Hepatocyte (in vitro differentiated cells): ENCODE measurements at regions not wholly inside any gene's neighbourhood (a gene's known extent, or its start where the extent isn't known, plus 50 kb on each side); places are given as distances from the start of the nearest gene placed in this dataset.
A peak's percentile ranks its signal among the peaks of the same experiment; 100 is the strongest.
"Not testable (repeated sequence)": the region's sequence is repeated elsewhere in the genome, so short reads cannot be mapped to it uniquely, and the experiment has no call there.

Experiments used
- DNase-seq: peaks from one replicate; pipeline ENCODE4 v3.0.0-alpha.2; 2016; ENCODE audit warnings: low spot score
- H2AFZ ChIP-seq: fragments of 200-600 bp; sonication (generic); 2 replicates; pipeline ENCODE4 v1.6.0; 2016; ENCODE audit warnings: antibody characterized with exemption, mild to moderate bottlenecking
- H3K27ac ChIP-seq: fragments of 200-600 bp; sonication (generic); 2 replicates; pipeline ENCODE4 v1.5.1; 2016; ENCODE audit warnings: mild to moderate bottlenecking
- H3K27me3 ChIP-seq: fragments of 200-600 bp; sonication (generic); 2 replicates; pipeline ENCODE4 v1.6.1; 2016
- H3K36me3 ChIP-seq: fragments of 200-600 bp; sonication (generic); replicated peaks from 2 replicates; pipeline ENCODE4 v1.5.1; 2016; ENCODE audit warnings: low read depth; ENCODE audit not compliant: insufficient read depth
- H3K4me1 ChIP-seq: fragments of 200-600 bp; sonication (generic); 2 replicates; pipeline ENCODE4 v1.5.1; 2016; ENCODE audit warnings: mild to moderate bottlenecking, moderate library complexity; ENCODE audit not compliant: insufficient read depth
- H3K4me2 ChIP-seq: fragments of 200-600 bp; sonication (generic); 2 replicates; pipeline ENCODE4 v1.6.0; 2016
- H3K4me3 ChIP-seq: fragments of 200-600 bp; sonication (generic); 2 replicates; pipeline ENCODE4 v1.5.1; 2016; ENCODE audit warnings: mild to moderate bottlenecking
- H3K79me2 ChIP-seq: fragments of 200-600 bp; sonication (generic); 2 replicates; pipeline ENCODE4 v1.6.0; 2017; ENCODE audit warnings: mild to moderate bottlenecking
- H3K9me2 ChIP-seq: fragments of 200-600 bp; sonication (generic); replicated peaks from 2 replicates; pipeline ENCODE4 v1.6.0; 2017; ENCODE audit warnings: mild to moderate bottlenecking; ENCODE audit not compliant: insufficient read depth
- H3K9me3 ChIP-seq: fragments of 200-600 bp; sonication (generic); 2 replicates; pipeline ENCODE4 v1.5.1; 2016; ENCODE audit warnings: low read depth, mild to moderate bottlenecking
- H4K20me1 ChIP-seq: fragments of 200-600 bp; sonication (generic); 2 replicates; pipeline ENCODE4 v1.6.0; 2016; ENCODE audit warnings: mild to moderate bottlenecking; ENCODE audit not compliant: insufficient read depth, poor library complexity, severe bottlenecking
- EZH2 ChIP-seq: fragments of 200-600 bp; sonication (generic); IDR thresholded peaks from 2 replicates; pipeline ENCODE4 v1.6.1; 2016; ENCODE audit warnings: antibody characterized with exemption, mild to moderate bottlenecking, borderline replicate concordance
- EZH2phosphoT487 ChIP-seq: fragments of 200-600 bp; sonication (generic); IDR thresholded peaks from one replicate; pipeline ENCODE4 v1.6.1; 2018; ENCODE audit warnings: antibody characterized with exemption, mild to moderate bottlenecking, low read depth, moderate library complexity; ENCODE audit not compliant: unreplicated experiment, severe bottlenecking
- WGBS: methylation state at CpG from one replicate; pipeline ENCODE4 v1.1.6; 2016; ENCODE audit warnings: low lambda C conversion rate; ENCODE audit errors: missing lambda C conversion rate; 5-methylcytosine and 5-hydroxymethylcytosine counted together
- TF ChIP-seq, protein P1 (sequence below): fragments of 200-600 bp; sonication (generic); IDR thresholded peaks from 2 replicates; pipeline ENCODE4 v1.5.1; 2016; ENCODE audit warnings: antibody characterized with exemption, mild to moderate bottlenecking; ENCODE audit not compliant: poor library complexity

- H2AFZ ChIP-seq, H3K36me3 ChIP-seq, H4K20me1 ChIP-seq, H3K4me1 ChIP-seq, H3K27me3 ChIP-seq, DNase-seq, H3K27ac ChIP-seq, H3K9me3 ChIP-seq, H3K79me2 ChIP-seq, H3K9me2 ChIP-seq, H3K4me3 ChIP-seq, H3K4me2 ChIP-seq: not testable (repeated sequence)
- 91% methylated on average over 12 of the region's 13 CpGs for WGBS
These were observed 93.3 kb downstream of the ANKRD30BL start for GRCh38 chr2:132068407-132068806.

- H3K36me3 ChIP-seq, H3K9me2 ChIP-seq, H3K9me3 ChIP-seq, H3K27ac ChIP-seq, H2AFZ ChIP-seq, H3K4me1 ChIP-seq, H3K79me2 ChIP-seq, H3K27me3 ChIP-seq, H3K4me2 ChIP-seq, DNase-seq, H3K4me3 ChIP-seq, H4K20me1 ChIP-seq: not testable (repeated sequence)
- WGBS = 83% methylated on average over 2 of the region's 2 CpGs
These were observed 96.4 kb downstream of the ANKRD30BL start for GRCh38 chr2:132065391-132065790.

- H3K36me3 ChIP-seq, H4K20me1 ChIP-seq, H3K4me1 ChIP-seq, H2AFZ ChIP-seq, H3K27ac ChIP-seq, H3K9me2 ChIP-seq, H3K79me2 ChIP-seq, H3K4me3 ChIP-seq, H3K4me2 ChIP-seq, DNase-seq, H3K9me3 ChIP-seq: not testable (repeated sequence)
- peaks cover 41% of the 10 kb centered on the region for H3K27me3 ChIP-seq
- 53% methylated on average over 5 of the region's 5 CpGs for WGBS
These were observed 122.0 kb downstream of the ANKRD30BL start for GRCh38 chr2:132039609-132040236.

GRCh38 chr2:132038883-132039235 lies 122.9 kb downstream of the ANKRD30BL start:
- H3K79me2 ChIP-seq, H3K36me3 ChIP-seq, H3K9me2 ChIP-seq, H3K4me1 ChIP-seq, DNase-seq, H3K9me3 ChIP-seq, H4K20me1 ChIP-seq, H3K27ac ChIP-seq: not testable (repeated sequence)
- WGBS = 0% methylated on average over 1 of the region's 1 CpG
- Histone ChIP-seq H3K27me3 (peaks cover 41% of the 10 kb centered on the region), H3K4me2 (peak overlapping the region; percentile 97), H2AFZ (peak overlapping the region; percentile 83), H3K4me3 (peak overlapping the region; percentile 64)

GRCh38 chr2:132038179-132038882 lies 123.4 kb downstream of the ANKRD30BL start:
- no peaks in the 10 kb centered on the region for H3K79me2 ChIP-seq
- no peaks in the 10 kb centered on the region for H4K20me1 ChIP-seq
- H3K4me1 ChIP-seq = no peaks in the 10 kb centered on the region
- H3K4me3 ChIP-seq = peak overlapping the region; percentile 64
- no peaks in the 10 kb centered on the region for H3K9me3 ChIP-seq
- peaks cover 41% of the 10 kb centered on the region for H3K27me3 ChIP-seq
- no peaks in the 10 kb centered on the region for H3K9me2 ChIP-seq
- WGBS = 1% methylated on average over 37 of the region's 84 CpGs
- H3K36me3 ChIP-seq = no peaks in the 10 kb centered on the region
- H3K4me2 ChIP-seq = peak overlapping the region; percentile 97
- no peak overlapping the region for H3K27ac ChIP-seq
- H2AFZ ChIP-seq = peak overlapping the region; percentile 83
- TF ChIP-seq, protein P1, sequence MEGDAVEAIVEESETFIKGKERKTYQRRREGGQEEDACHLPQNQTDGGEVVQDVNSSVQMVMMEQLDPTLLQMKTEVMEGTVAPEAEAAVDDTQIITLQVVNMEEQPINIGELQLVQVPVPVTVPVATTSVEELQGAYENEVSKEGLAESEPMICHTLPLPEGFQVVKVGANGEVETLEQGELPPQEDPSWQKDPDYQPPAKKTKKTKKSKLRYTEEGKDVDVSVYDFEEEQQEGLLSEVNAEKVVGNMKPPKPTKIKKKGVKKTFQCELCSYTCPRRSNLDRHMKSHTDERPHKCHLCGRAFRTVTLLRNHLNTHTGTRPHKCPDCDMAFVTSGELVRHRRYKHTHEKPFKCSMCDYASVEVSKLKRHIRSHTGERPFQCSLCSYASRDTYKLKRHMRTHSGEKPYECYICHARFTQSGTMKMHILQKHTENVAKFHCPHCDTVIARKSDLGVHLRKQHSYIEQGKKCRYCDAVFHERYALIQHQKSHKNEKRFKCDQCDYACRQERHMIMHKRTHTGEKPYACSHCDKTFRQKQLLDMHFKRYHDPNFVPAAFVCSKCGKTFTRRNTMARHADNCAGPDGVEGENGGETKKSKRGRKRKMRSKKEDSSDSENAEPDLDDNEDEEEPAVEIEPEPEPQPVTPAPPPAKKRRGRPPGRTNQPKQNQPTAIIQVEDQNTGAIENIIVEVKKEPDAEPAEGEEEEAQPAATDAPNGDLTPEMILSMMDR = no peak
- TF ChIP-seq EZH2phosphoT487 (peak; percentile 87), EZH2 (peak; percentile 99)
- DNase-seq = peak; percentile 5
